Mesendoderm (in vitro differentiated cells): ENCODE measurements at regions not wholly inside any gene's neighbourhood (a gene's known extent, or its start where the extent isn't known, plus 50 kb on each side); places are given as distances from the start of the nearest gene placed in this dataset.

Source experiments
- DNase-seq: peaks from one replicate; pipeline ENCODE4 v3.0.0; 2013
- H2AK5ac ChIP-seq: 2 replicates; pipeline ENCODE4 v1.6.1; 2013; ENCODE audit warnings: low read length, inconsistent platforms
- H2BK120ac ChIP-seq: 2 replicates; pipeline ENCODE4 v1.6.1; 2013; ENCODE audit warnings: low read depth, mild to moderate bottlenecking, low read length, moderate library complexity, mixed read lengths
- H2BK15ac ChIP-seq: replicated peaks from 2 replicates; pipeline ENCODE4 v1.6.1; 2013; ENCODE audit warnings: low read depth, mild to moderate bottlenecking, moderate library complexity
- H2BK5ac ChIP-seq: 2 replicates; pipeline ENCODE4 v1.6.1; 2013; ENCODE audit warnings: low read length, inconsistent platforms
- H3K18ac ChIP-seq: 2 replicates; pipeline ENCODE4 v1.6.1; 2013; ENCODE audit warnings: mild to moderate bottlenecking, low read length, mixed read lengths
- H3K23ac ChIP-seq: one replicate; pipeline ENCODE4 v1.6.1; 2013; ENCODE audit warnings: low read length
- H3K27ac ChIP-seq: 2 replicates; pipeline ENCODE4 v1.5.1; 2013; ENCODE audit warnings: low read depth, mild to moderate bottlenecking, inconsistent platforms, low read length, moderate library complexity
- H3K27me3 ChIP-seq: 2 replicates; pipeline ENCODE4 v1.6.1; 2013; ENCODE audit warnings: low read length, control low read depth, mild to moderate bottlenecking, inconsistent platforms; ENCODE audit not compliant: insufficient read depth, poor library complexity
- H3K36me3 ChIP-seq: 2 replicates; pipeline ENCODE4 v1.6.1; 2013; ENCODE audit warnings: low read length, inconsistent platforms; ENCODE audit not compliant: control insufficient read depth, insufficient read depth
- H3K4ac ChIP-seq: one replicate; pipeline ENCODE4 v1.6.1; 2013; ENCODE audit warnings: low read depth, mild to moderate bottlenecking, low read length, moderate library complexity
- H3K4me1 ChIP-seq: 2 replicates; pipeline ENCODE4 v1.6.1; 2013; ENCODE audit warnings: low read depth, low read length, inconsistent platforms; ENCODE audit not compliant: control insufficient read depth
- H3K4me2 ChIP-seq: 2 replicates; pipeline ENCODE4 v1.6.1; 2013; ENCODE audit warnings: low read length
- H3K4me3 ChIP-seq: 2 replicates; pipeline ENCODE4 v1.5.1; 2013; ENCODE audit warnings: mild to moderate bottlenecking, low read length
- H3K56ac ChIP-seq: one replicate; pipeline ENCODE4 v1.6.1; 2013; ENCODE audit warnings: low read length
- H3K79me1 ChIP-seq: 2 replicates; pipeline ENCODE4 v1.6.1; 2013; ENCODE audit warnings: low read length, inconsistent platforms
- H3K79me2 ChIP-seq: 2 replicates; pipeline ENCODE4 v1.6.1; 2013; ENCODE audit warnings: mild to moderate bottlenecking, low read length; ENCODE audit not compliant: control insufficient read depth, insufficient read depth
- H3K9ac ChIP-seq: 2 replicates; pipeline ENCODE4 v1.6.1; 2013; ENCODE audit warnings: low read length, inconsistent platforms
- H4K5ac ChIP-seq: one replicate; pipeline ENCODE4 v1.6.1; 2013; ENCODE audit warnings: low read length
- H4K8ac ChIP-seq: one replicate; pipeline ENCODE4 v1.6.1; 2013; ENCODE audit warnings: low read depth, mild to moderate bottlenecking, control low read depth, low read length, moderate library complexity
- WGBS: extraction: QIAGEN DNeasy Blood & Tissue Kit; methylation state at CpG from one replicate; pipeline ENCODE4 v1.1.7; 2013; ENCODE audit warnings: low lambda C conversion rate, missing lambda C conversion rate; ENCODE audit not compliant: insufficient coverage; ENCODE audit errors: extremely low coverage; 5-methylcytosine and 5-hydroxymethylcytosine counted together

DNA sequence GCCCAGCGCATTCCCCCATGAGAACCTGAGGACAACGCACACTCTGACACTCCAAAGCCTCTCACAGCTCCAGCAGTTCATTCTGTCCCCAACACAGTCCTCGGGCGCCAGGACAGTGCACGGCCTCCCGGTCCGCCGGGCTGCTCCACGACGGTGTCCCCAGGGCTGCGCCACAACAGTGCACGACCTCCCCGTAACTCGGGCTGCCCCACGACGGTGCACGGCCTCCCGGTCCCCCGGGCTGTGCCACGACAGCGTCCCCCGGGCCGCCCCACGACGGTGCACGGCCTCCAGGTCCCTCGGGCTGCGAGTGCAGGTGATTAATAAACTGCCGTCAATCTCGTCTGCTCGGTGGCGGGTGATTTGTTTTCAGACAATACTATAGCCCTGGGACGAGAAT lies 585.1 kb upstream of the FRG1 start:
- WGBS = no CpG with 5 or more reads among the region's 33 CpGs

DNA sequence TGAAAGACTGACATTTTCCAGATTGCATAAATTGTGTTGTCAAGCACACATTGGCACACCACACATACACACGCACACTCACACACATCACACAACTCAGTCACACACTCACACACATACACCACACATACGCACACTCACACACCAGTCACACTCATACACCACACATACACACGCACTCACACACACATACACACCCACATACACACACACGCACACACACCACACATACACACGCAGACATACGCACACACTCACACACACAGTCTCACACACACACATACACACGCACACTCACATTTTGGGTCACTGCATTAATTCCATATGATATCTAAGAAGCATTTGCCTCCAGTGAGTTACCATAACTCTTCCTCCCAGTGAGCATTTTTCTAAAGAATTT lies 578.3 kb upstream of the FRG1 start:
- no peak overlapping the region for H2BK120ac ChIP-seq
- no peak overlapping the region for H3K4me3 ChIP-seq
- H3K56ac ChIP-seq = no peak overlapping the region
- no peak for DNase-seq
- H3K79me1 ChIP-seq = no peaks in the 10 kb centered on the region
- H2BK15ac ChIP-seq = no peak overlapping the region
- H3K4ac ChIP-seq = no peak overlapping the region
- H3K4me1 ChIP-seq = no peaks in the 10 kb centered on the region
- no peaks in the 10 kb centered on the region for H3K79me2 ChIP-seq
- no peak overlapping the region for H2AK5ac ChIP-seq
- no peak overlapping the region for H3K27ac ChIP-seq
- no peak overlapping the region for H2BK5ac ChIP-seq
- H4K5ac ChIP-seq = no peak overlapping the region
- H3K4me2 ChIP-seq = no peak overlapping the region
- no peak overlapping the region for H3K9ac ChIP-seq
- H3K36me3 ChIP-seq = no peaks in the 10 kb centered on the region
- no peak overlapping the region for H3K18ac ChIP-seq
- H4K8ac ChIP-seq = no peak overlapping the region
- H3K23ac ChIP-seq = no peak overlapping the region
- WGBS = 100% methylated on average over 3 of the region's 7 CpGs
- H3K27me3 ChIP-seq = no peaks in the 10 kb centered on the region

More for the DNA sequence above, 585.1 kb upstream of the FRG1 start:
- Histone ChIP-seq H3K79me2 (no peaks in the 10 kb centered on the region), H3K4me2 (no peak overlapping the region), H2BK120ac (no peak overlapping the region), H3K27me3 (no peaks in the 10 kb centered on the region), H4K8ac (no peak overlapping the region), H3K27ac (no peak overlapping the region), H3K4me1 (no peaks in the 10 kb centered on the region), H3K23ac (no peak overlapping the region), H3K9ac (no peak overlapping the region), H3K79me1 (no peaks in the 10 kb centered on the region), H3K4me3 (no peak overlapping the region), H4K5ac (no peak overlapping the region), H2BK5ac (no peak overlapping the region), H3K56ac (no peak overlapping the region), H2AK5ac (no peak overlapping the region), H3K18ac (no peak overlapping the region), H3K4ac (no peak overlapping the region), H3K36me3 (no peaks in the 10 kb centered on the region), H2BK15ac (no peak overlapping the region)
- DNase-seq = no peak

- H4K8ac ChIP-seq = no peak overlapping the region
- no peak overlapping the region for H2BK120ac ChIP-seq
- H3K36me3 ChIP-seq = no peaks in the 10 kb centered on the region
- no peak overlapping the region for H3K56ac ChIP-seq
- no peak overlapping the region for H2BK15ac ChIP-seq
- WGBS = no CpG with 5 or more reads among the region's 44 CpGs
- H3K27me3 ChIP-seq = no peaks in the 10 kb centered on the region
- H3K4me1 ChIP-seq = no peaks in the 10 kb centered on the region
- no peak overlapping the region for H3K4me2 ChIP-seq
- no peaks in the 10 kb centered on the region for H3K79me1 ChIP-seq
- H3K18ac ChIP-seq = no peak overlapping the region
- H2AK5ac ChIP-seq = no peak overlapping the region
- no peak overlapping the region for H3K23ac ChIP-seq
- no peak for DNase-seq
- H2BK5ac ChIP-seq = no peak overlapping the region
- no peaks in the 10 kb centered on the region for H3K79me2 ChIP-seq
- no peak overlapping the region for H3K27ac ChIP-seq
- no peak overlapping the region for H3K9ac ChIP-seq
- no peak overlapping the region for H4K5ac ChIP-seq
- no peak overlapping the region for H3K4me3 ChIP-seq
- H3K4ac ChIP-seq = no peak overlapping the region
Measured at GRCh38 chr4:189364032-189364449, 576.6 kb upstream of the FRG1 start.

GRCh38 chr4:189365451-189365850 lies 575.2 kb upstream of the FRG1 start:
- Histone ChIP-seq H3K79me1 (no peaks in the 10 kb centered on the region), H3K27me3 (no peaks in the 10 kb centered on the region), H4K5ac (no peak overlapping the region), H2BK15ac (no peak overlapping the region), H3K56ac (no peak overlapping the region), H2AK5ac (no peak overlapping the region), H2BK120ac (no peak overlapping the region), H4K8ac (no peak overlapping the region), H3K23ac (no peak overlapping the region), H3K4me3 (no peak overlapping the region), H3K4me2 (no peak overlapping the region), H3K27ac (no peak overlapping the region), H3K18ac (no peak overlapping the region), H2BK5ac (no peak overlapping the region), H3K4ac (no peak overlapping the region), H3K9ac (no peak overlapping the region), H3K36me3 (no peaks in the 10 kb centered on the region), H3K79me2 (no peaks in the 10 kb centered on the region), H3K4me1 (no peaks in the 10 kb centered on the region)
- no peak for DNase-seq
- WGBS = no CpG with 5 or more reads among the region's 6 CpGs

DNA sequence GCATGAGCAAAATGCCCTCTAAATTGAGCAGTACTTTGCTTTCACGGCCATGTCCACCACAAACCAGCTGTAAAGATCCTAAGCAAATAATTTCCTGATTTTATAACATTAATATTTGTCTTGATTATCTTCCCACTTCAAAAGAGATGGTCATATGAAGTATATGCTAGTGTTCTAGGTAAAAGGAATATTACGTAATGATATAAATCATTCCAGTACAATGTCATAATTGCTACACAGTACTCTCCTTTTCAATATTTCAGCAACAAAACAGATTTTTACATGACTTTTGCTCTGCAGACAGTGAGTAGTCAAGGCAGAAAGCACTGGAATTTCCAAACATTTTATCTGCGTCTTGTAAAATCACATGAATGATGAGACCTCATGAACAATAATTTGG lies 572.8 kb upstream of the FRG1 start:
- DNase-seq = no peak
- H3K79me2 ChIP-seq = no peaks in the 10 kb centered on the region
- H3K4me1 ChIP-seq = no peaks in the 10 kb centered on the region
- H3K4me2 ChIP-seq = no peak overlapping the region
- no peaks in the 10 kb centered on the region for H3K27me3 ChIP-seq
- no peak overlapping the region for H2AK5ac ChIP-seq
- H3K4me3 ChIP-seq = no peak overlapping the region
- H4K8ac ChIP-seq = no peak overlapping the region
- no peak overlapping the region for H2BK120ac ChIP-seq
- no peak overlapping the region for H2BK5ac ChIP-seq
- no peak overlapping the region for H3K56ac ChIP-seq
- H3K23ac ChIP-seq = no peak overlapping the region
- no peaks in the 10 kb centered on the region for H3K36me3 ChIP-seq
- no peak overlapping the region for H4K5ac ChIP-seq
- no CpG with 5 or more reads among the region's 3 CpGs for WGBS
- no peak overlapping the region for H3K4ac ChIP-seq
- no peak overlapping the region for H3K9ac ChIP-seq
- no peak overlapping the region for H3K27ac ChIP-seq
- no peak overlapping the region for H2BK15ac ChIP-seq
- H3K79me1 ChIP-seq = no peaks in the 10 kb centered on the region
- H3K18ac ChIP-seq = no peak overlapping the region

DNA sequence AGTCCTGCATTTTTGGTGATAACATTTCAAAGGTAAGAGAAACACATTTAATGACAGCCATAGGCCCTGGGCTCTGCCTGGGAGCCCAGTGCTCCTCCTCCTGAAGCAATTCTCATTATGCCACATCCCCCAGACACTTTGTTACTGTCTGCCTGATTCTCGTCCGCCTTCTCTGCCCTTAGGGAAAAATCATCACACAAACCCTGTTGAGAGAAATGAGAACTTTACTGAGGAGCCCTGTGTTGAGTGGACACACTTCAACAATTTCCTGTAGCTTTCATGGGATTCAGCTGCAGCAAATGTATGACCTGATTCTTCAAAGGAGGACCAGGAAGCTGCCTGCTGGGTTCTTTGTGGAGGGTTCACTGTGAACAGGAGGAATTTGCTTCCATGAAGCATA lies 566.5 kb upstream of the FRG1 start:
- no peak overlapping the region for H2BK120ac ChIP-seq
- H3K4me2 ChIP-seq = no peak overlapping the region
- no peak overlapping the region for H3K23ac ChIP-seq
- no peak overlapping the region for H2BK5ac ChIP-seq
- no peak overlapping the region for H2BK15ac ChIP-seq
- H3K27ac ChIP-seq = no peak overlapping the region
- H3K79me2 ChIP-seq = no peaks in the 10 kb centered on the region
- H2AK5ac ChIP-seq = no peak overlapping the region
- H4K5ac ChIP-seq = no peak overlapping the region
- peak; percentile 14 for DNase-seq
- no peak overlapping the region for H4K8ac ChIP-seq
- H3K79me1 ChIP-seq = no peaks in the 10 kb centered on the region
- no peaks in the 10 kb centered on the region for H3K27me3 ChIP-seq
- H3K4ac ChIP-seq = no peak overlapping the region
- H3K9ac ChIP-seq = no peak overlapping the region
- no peak overlapping the region for H3K18ac ChIP-seq
- peaks cover 2% of the 10 kb centered on the region for H3K4me1 ChIP-seq
- no CpG with 5 or more reads among the region's 2 CpGs for WGBS
- no peak overlapping the region for H3K56ac ChIP-seq
- no peaks in the 10 kb centered on the region for H3K36me3 ChIP-seq
- H3K4me3 ChIP-seq = no peak overlapping the region
